CD4-positive, alpha-beta T cell (primary cell): ENCODE measurements at regions not wholly inside any gene's neighbourhood (a gene's known extent, or its start where the extent isn't known, plus 50 kb on each side); places are given as distances from the start of the nearest gene placed in this dataset.

Experiments
- ATAC-seq: fragments of 200-7000 bp; cut with Tn5 transposase; one replicate; pipeline ENCODE4 v1.10.0; 2022; ENCODE audit warnings: mild to moderate bottlenecking; ENCODE audit not compliant: poor library complexity
- CTCF ChIA-PET: fragments of 350-600 bp; sonication (Branson Sonifier 250); formaldehyde crosslinking; loops from one replicate; lab custom pipeline; 2021; ENCODE audit warnings: antibody characterized with exemption, inconsistent platforms; lab: Charles Lee
- POLR2A ChIA-PET: fragments of 350-600 bp; sonication (Branson Sonifier 250); formaldehyde crosslinking; loops from one replicate; lab custom pipeline; 2021; ENCODE audit warnings: antibody characterized with exemption, inconsistent platforms; lab: Charles Lee
- DNase-seq, 14 experiments: peaks; one replicate each; pipeline ENCODE4 v3.0.0-alpha.2; 2013 to 2020; ENCODE audit warnings: mixed read lengths in 2 of 14
- H3K27ac ChIP-seq, 2 donors: one replicate each; pipeline versions ENCODE4 v1.5.1 to v1.7.0; 2013; ENCODE audit warnings: low read length in 2 of 2, low read depth in 1 of 2, mild to moderate bottlenecking in 1 of 2
- H3K27me3 ChIP-seq, 2 experiments: 1 replicate in 1 of 2; 2 replicates in 1 of 2; pipeline versions ENCODE4 v1.6.1 to v1.7.0; 2013; ENCODE audit warnings: low read length in 2 of 2, control low read depth in 1 of 2, mild to moderate bottlenecking in 1 of 2, moderate library complexity in 1 of 2; ENCODE audit not compliant: insufficient read depth in 2 of 2, control insufficient read depth in 1 of 2
- H3K36me3 ChIP-seq: one replicate; pipeline ENCODE4 v1.6.1; 2013; ENCODE audit warnings: low read length, control low read depth; ENCODE audit not compliant: insufficient read depth
- H3K4me1 ChIP-seq: one replicate; pipeline ENCODE4 v1.6.1; 2013; ENCODE audit warnings: low read length, control low read depth; ENCODE audit not compliant: insufficient read depth
- H3K4me3 ChIP-seq: one replicate; pipeline ENCODE4 v1.5.1; 2013; ENCODE audit warnings: mild to moderate bottlenecking, low read length, moderate library complexity
- H3K9me3 ChIP-seq, 2 experiments: 1 replicate in 1 of 2; 2 replicates in 1 of 2; pipeline versions ENCODE4 v1.6.1 to v1.7.0; 2013; ENCODE audit warnings: low read length in 2 of 2, mild to moderate bottlenecking in 2 of 2, control low read depth in 1 of 2, moderate library complexity in 1 of 2; ENCODE audit not compliant: control insufficient read depth in 1 of 2, insufficient read depth in 1 of 2
- H3K27ac Mint-ChIP-seq: one replicate; pipeline ENCODE4 v1.8.0; 2020; ENCODE audit warnings: mixed read lengths
- H3K27me3 Mint-ChIP-seq: one replicate; pipeline ENCODE4 v1.8.0; 2021; ENCODE audit warnings: mixed read lengths
- H3K36me3 Mint-ChIP-seq: one replicate; pipeline ENCODE4 v1.8.0; 2021; ENCODE audit warnings: low read depth, mixed read lengths
- H3K4me1 Mint-ChIP-seq: one replicate; pipeline ENCODE4 v1.8.0; 2021; ENCODE audit warnings: low read depth, mixed read lengths
- H3K4me3 Mint-ChIP-seq: one replicate; pipeline ENCODE4 v1.8.0; 2020; ENCODE audit warnings: mild to moderate bottlenecking, mixed read lengths
- H3K9me3 Mint-ChIP-seq: one replicate; pipeline ENCODE4 v1.8.0; 2020; ENCODE audit warnings: mixed read lengths
- CTCF ChIP-seq: fragments of 200-600 bp; IDR thresholded peaks from one replicate; pipeline ENCODE4 v1.8.0; 2022; ENCODE audit warnings: antibody characterized with exemption, mild to moderate bottlenecking
- intact Hi-C, 2 experiments: fragments of 100-400 bp; cut with DNase I in 1 of 2; cut with micrococcal nuclease in 1 of 2; formaldehyde crosslinking; loops; one replicate each; pipeline versions ENCODE4 v1.15.1 to v1.9.0; 2023 to 2025; cut with DNase I, micrococcal nuclease

GRCh38 chr18:49662506-49662905, 100.6 kb downstream of the LIPG start:
- no peak overlapping the region for H3K27ac ChIP-seq
- ATAC-seq (no peak), DNase-seq (no peak)
- ChIA-PET CTCF (no interaction called here), POLR2A (no interaction called here)
- intact Hi-C loops = no loop called here
- Mint-ChIP-seq H3K27ac (no peak overlapping the region), H3K27me3 (peaks cover 21% of the 10 kb centered on the region), H3K9me3 (no peaks in the 10 kb centered on the region), H3K36me3 (no peaks in the 10 kb centered on the region), H3K4me3 (no peak overlapping the region), H3K4me1 (no peaks in the 10 kb centered on the region)
- H3K4me1 ChIP-seq = no peaks in the 10 kb centered on the region
- TF ChIP-seq CTCF = no peak
- no peaks in the 10 kb centered on the region for H3K36me3 ChIP-seq
- H3K9me3 ChIP-seq = peaks cover 0 to 8% of the 10 kb centered on the region in 2 experiments
- no peak overlapping the region for H3K4me3 ChIP-seq
- H3K27me3 ChIP-seq = peaks cover 3 to 4% of the 10 kb centered on the region in 2 experiments

- no peak for TF ChIP-seq CTCF
- H3K27me3 ChIP-seq = peaks cover 0 to 4% of the 10 kb centered on the region in 2 experiments
- H3K27ac ChIP-seq = no peak overlapping the region
- Mint-ChIP-seq H3K27ac (no peak overlapping the region), H3K4me1 (no peaks in the 10 kb centered on the region), H3K4me3 (no peak overlapping the region), H3K27me3 (no peaks in the 10 kb centered on the region), H3K9me3 (no peaks in the 10 kb centered on the region), H3K36me3 (no peaks in the 10 kb centered on the region)
- H3K36me3 ChIP-seq = no peaks in the 10 kb centered on the region
- intact Hi-C loops = no loop called here
- no peaks in the 10 kb centered on the region for H3K4me1 ChIP-seq
- DNase-seq (no peak), ATAC-seq (no peak)
- H3K4me3 ChIP-seq = no peak overlapping the region
- ChIA-PET POLR2A (no interaction called here), CTCF (no interaction called here)
- H3K9me3 ChIP-seq = peaks cover 0 to under 1% of the 10 kb centered on the region in 2 experiments
Observed at GRCh38 chr18:49658823-49659404, 97.1 kb downstream of the LIPG start.

- Mint-ChIP-seq H3K27me3 (no peaks in the 10 kb centered on the region), H3K4me1 (peaks cover 5% of the 10 kb centered on the region), H3K27ac (no peak overlapping the region), H3K36me3 (no peaks in the 10 kb centered on the region), H3K9me3 (no peaks in the 10 kb centered on the region), H3K4me3 (no peak overlapping the region)
- Histone ChIP-seq H3K27ac (no peak overlapping the region), H3K4me3 (no peak overlapping the region), H3K36me3 (no peaks in the 10 kb centered on the region), H3K4me1 (no peaks in the 10 kb centered on the region), H3K27me3 (peaks cover 0 to under 1% of the 10 kb centered on the region in 2 experiments), H3K9me3 (no peaks in the 10 kb centered on the region)
- intact Hi-C loops = no loop called here
- POLR2A ChIA-PET = no interaction called here
- no peak for ATAC-seq
- no peak for DNase-seq
- no peak for TF ChIP-seq CTCF
- CTCF ChIA-PET = no interaction called here
Observed at GRCh38 chr18:49656073-49656692, 94.3 kb downstream of the LIPG start.
